Fibroblast of the aortic adventitia (primary cell): ENCODE measurements at regions not wholly inside any gene's neighbourhood (a gene's known extent, or its start where the extent isn't known, plus 50 kb on each side); places are given as distances from the start of the nearest gene placed in this dataset.

ENCODE experiments used
- DNase-seq: peaks from one replicate; pipeline ENCODE4 v3.0.0-alpha.2; 2010; ENCODE audit warnings: low read depth
- H3K4me3 ChIP-seq: 2 replicates; pipeline ENCODE4 v1.5.1; 2011; ENCODE audit warnings: low read depth, mild to moderate bottlenecking, control low read depth, low read length, moderate library complexity
- CTCF ChIP-seq: IDR thresholded peaks from 2 replicates; pipeline ENCODE4 v1.5.1; 2011; ENCODE audit warnings: mild to moderate bottlenecking, low read length, control low read depth, inconsistent platforms; ENCODE audit not compliant: insufficient read depth

DNA sequence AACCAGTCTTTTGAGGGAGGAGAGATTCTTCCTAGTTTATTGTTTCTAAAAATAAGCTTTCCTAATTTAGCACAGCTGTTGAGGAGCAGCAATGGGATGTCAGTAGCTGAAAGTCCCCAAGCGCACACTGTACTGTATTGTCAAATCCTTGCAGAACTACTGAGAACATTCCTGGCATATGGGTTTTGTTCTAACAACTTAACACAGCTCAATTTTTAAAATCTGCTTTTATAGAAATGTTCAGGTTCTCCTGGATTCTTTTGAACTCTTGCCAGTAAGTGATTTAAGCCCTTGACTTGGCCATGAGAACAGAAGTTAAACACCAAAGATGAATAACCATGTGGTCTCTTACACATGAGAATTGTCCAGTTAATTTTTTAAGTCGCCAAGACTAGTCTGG, 218.6 kb downstream of the FAT3 start:
- H3K4me3 ChIP-seq, result no peak overlapping the region
- DNase-seq, result no peak
- TF ChIP-seq CTCF, result no peak

GRCh38 chr11:92447586-92447985, 223.0 kb downstream of the FAT3 start:
- DNase-seq, result no peak
- no peak overlapping the region for H3K4me3 ChIP-seq
- TF ChIP-seq CTCF, result no peak

DNA sequence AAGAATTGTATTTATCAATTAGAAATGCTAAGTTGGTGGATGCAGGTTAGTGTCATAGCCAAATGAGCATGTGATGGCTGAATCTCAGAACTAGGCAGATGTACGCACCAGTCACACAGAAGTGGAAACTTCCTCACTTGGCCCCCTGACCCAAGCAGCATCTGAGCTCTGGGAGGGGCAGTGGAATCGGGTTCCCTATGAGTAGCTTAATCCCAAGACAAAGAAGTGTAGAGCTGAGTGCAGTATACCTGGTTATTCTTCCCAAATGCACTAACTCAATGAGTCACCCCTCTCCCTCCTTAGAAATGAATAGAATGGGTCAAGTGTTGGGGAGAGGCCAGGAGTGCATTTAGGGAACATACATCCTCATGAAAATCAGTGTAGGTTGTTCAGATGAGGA, 224.6 kb downstream of the FAT3 start:
- no peak overlapping the region for H3K4me3 ChIP-seq

DNA sequence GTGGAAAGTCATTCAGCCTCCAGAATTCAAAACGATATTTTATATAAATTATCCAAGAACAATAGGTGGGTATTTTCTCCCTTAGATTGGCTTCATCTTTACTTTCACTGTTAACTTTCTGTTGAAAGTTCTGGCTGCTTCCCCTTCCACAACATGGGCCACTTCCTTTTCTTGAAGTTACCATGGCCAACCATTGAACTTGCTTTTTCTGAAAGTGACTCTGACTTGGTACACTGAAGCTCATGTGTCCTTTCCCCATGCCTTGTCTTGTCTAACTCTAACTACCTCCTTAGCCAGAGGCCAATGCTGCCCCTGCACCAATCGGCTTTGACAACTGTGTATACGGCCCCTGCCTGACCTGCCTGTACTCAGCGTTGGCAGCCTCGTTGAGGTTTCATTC, 225.2 kb downstream of the FAT3 start:
- no peak overlapping the region for H3K4me3 ChIP-seq
- TF ChIP-seq CTCF, result no peak
- DNase-seq, result no peak

More for the DNA sequence above, 224.6 kb downstream of the FAT3 start:
- no peak for TF ChIP-seq CTCF
- no peak for DNase-seq

GRCh38 chr11:92451063-92451462, 226.4 kb downstream of the FAT3 start:
- TF ChIP-seq CTCF, result no peak
- H3K4me3 ChIP-seq, result no peak overlapping the region
- DNase-seq, result no peak

- DNase-seq, result peak; percentile 75
- no peak for TF ChIP-seq CTCF
- no peak overlapping the region for H3K4me3 ChIP-seq
These were observed 228.4 kb downstream of the FAT3 start for GRCh38 chr11:92453055-92453454.

DNA sequence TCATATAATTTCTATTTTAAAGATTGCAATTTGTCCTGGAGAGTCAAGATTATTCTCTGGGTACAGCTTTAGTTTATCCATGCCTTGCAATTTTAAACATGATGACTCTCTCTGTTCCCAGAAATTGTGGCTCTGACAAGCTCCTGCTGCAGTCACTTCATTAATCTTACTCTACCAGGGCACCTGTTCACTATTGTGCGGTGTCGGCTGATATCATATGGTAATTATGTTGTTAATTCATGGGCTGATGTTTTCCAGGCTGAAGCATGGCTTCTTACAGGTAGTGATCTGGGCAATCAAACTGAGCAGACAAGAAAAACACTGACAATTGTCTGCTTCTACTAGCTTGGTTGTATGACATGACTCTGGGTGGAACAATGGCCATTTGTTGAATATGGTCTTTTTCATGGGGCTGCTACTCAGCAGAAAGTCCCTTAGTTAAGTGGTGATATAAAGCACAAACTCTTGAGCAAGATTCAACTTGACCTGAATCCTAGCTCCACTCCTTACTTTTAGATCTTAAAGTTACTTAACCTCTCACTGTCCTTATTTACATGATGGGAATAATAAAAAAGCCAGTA, 230.7 kb downstream of the FAT3 start:
- H3K4me3 ChIP-seq, result no peak overlapping the region
- TF ChIP-seq CTCF, result no peak
- no peak for DNase-seq
